AG04449 (cell line): ENCODE measurements at regions not wholly inside any gene's neighbourhood (a gene's known extent, or its start where the extent isn't known, plus 50 kb on each side); places are given as distances from the start of the nearest gene placed in this dataset.

Experiments
- CTCF ChIA-PET: fragments of 350-600 bp; formaldehyde crosslinking; extraction: SDS; loops from one replicate; lab custom pipeline; 2021; ENCODE audit warnings: antibody characterized with exemption; lab: Yijun Ruan, JAX
- POLR2A ChIA-PET: fragments of 400-600, 350-600 bp; formaldehyde crosslinking; extraction: SDS; loops from one replicate; lab custom pipeline; 2020; ENCODE audit warnings: antibody characterized with exemption, inconsistent platforms; lab: Yijun Ruan, JAX
- DNase-seq: peaks from one replicate; pipeline ENCODE4 v3.0.0-alpha.2; 2010; ENCODE audit warnings: low read depth, low spot score
- H3K4me3 ChIP-seq: 2 replicates; pipeline ENCODE4 v1.5.1; 2011; ENCODE audit warnings: low read depth, mild to moderate bottlenecking, control low read depth, low read length
- TF ChIP-seq, protein P1 (sequence below): IDR thresholded peaks from one replicate; pipeline ENCODE4 v1.5.1; 2011; ENCODE audit warnings: mild to moderate bottlenecking, moderate library complexity, low read length, control low read depth, inconsistent platforms; ENCODE audit not compliant: insufficient read depth; ENCODE audit errors: missing control alignments

GRCh38 chrX:24410514-24411189 is 50.2 kb downstream of the SUPT20HL1 start:
- CTCF ChIA-PET: interaction anchor here (1.0 to 1.4 kb wide), 2 partner anchors 15 to 88 kb away, joined by 5 to 7 read pairs; no protein-coding TSS in a partner anchor
- H3K4me3 ChIP-seq: no peak overlapping the region
- DNase-seq: no peak
- TF ChIP-seq, protein P1, sequence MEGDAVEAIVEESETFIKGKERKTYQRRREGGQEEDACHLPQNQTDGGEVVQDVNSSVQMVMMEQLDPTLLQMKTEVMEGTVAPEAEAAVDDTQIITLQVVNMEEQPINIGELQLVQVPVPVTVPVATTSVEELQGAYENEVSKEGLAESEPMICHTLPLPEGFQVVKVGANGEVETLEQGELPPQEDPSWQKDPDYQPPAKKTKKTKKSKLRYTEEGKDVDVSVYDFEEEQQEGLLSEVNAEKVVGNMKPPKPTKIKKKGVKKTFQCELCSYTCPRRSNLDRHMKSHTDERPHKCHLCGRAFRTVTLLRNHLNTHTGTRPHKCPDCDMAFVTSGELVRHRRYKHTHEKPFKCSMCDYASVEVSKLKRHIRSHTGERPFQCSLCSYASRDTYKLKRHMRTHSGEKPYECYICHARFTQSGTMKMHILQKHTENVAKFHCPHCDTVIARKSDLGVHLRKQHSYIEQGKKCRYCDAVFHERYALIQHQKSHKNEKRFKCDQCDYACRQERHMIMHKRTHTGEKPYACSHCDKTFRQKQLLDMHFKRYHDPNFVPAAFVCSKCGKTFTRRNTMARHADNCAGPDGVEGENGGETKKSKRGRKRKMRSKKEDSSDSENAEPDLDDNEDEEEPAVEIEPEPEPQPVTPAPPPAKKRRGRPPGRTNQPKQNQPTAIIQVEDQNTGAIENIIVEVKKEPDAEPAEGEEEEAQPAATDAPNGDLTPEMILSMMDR: no peak
- POLR2A ChIA-PET: no interaction called here

DNA sequence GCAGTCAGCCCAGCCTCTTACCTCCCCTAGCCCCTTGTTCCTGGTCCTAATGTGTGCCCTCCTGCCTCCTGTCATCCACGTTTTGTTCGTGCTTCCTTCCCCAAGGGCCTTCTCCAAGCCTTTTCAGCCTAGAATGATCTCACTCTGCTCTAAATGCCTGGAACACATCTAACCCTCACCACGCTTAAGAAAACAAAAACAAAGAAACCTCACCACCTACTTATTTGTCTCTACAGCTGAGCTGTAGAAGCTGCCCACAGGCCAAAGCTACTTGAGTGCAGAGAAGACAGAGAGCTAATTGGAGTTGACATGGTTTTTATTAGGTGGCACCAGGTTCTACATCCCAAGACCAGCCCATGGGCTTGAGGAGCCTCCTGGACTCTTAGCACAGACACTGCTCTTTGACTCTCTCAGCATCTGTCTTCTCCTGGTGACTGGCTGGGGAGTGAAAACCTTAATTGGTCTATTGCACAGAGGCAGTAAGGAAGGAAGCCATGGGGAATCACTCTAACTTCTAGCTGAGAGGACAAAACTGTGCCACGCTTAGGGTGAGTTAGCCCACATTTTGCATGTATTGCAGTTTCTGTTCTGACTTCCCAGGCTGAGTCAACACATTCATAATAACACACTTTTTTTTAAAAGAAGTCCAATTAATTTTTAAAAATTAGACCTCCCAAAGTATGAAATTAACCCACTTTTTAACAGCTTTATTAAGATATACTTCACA is 52.3 kb upstream of the PDK3 start:
- CTCF ChIA-PET: no interaction called here

More for the DNA sequence above, 52.3 kb upstream of the PDK3 start:
- no peak overlapping the region for H3K4me3 ChIP-seq
- TF ChIP-seq, protein P1: no peak
- POLR2A ChIA-PET: no interaction called here
- DNase-seq: no peak
